BE2C (cell line): ENCODE measurements at regions not wholly inside any gene's neighbourhood (a gene's known extent, or its start where the extent isn't known, plus 50 kb on each side); places are given as distances from the start of the nearest gene placed in this dataset.

Experiments used
- DNase-seq: peaks from one replicate; pipeline ENCODE4 v3.0.0-alpha.2; 2020
- H3K27me3 ChIP-seq: fragments of 250-450 bp; sonication (Bioruptor Pico); 2 replicates; pipeline ENCODE4 v1.5.1; 2020; ENCODE audit warnings: mild to moderate bottlenecking
- H3K36me3 ChIP-seq: fragments of 250-450 bp; sonication (Bioruptor Pico); 2 replicates; pipeline ENCODE4 v1.5.1; 2020; ENCODE audit warnings: mild to moderate bottlenecking
- H3K4me1 ChIP-seq: fragments of 250-450 bp; sonication (Bioruptor Pico); 2 replicates; pipeline ENCODE4 v1.5.1; 2020
- H3K4me3 ChIP-seq: 2 replicates; pipeline ENCODE4 v1.5.1; 2011; ENCODE audit warnings: low read depth, low read length
- H3K9me3 ChIP-seq: fragments of 250-450 bp; sonication (Bioruptor Pico); 2 replicates; pipeline ENCODE4 v1.5.1; 2020
- TF ChIP-seq, protein P1 (sequence below): IDR thresholded peaks from 2 replicates; pipeline ENCODE4 v1.5.1; 2012; ENCODE audit warnings: mild to moderate bottlenecking, low read depth, low read length

DNA sequence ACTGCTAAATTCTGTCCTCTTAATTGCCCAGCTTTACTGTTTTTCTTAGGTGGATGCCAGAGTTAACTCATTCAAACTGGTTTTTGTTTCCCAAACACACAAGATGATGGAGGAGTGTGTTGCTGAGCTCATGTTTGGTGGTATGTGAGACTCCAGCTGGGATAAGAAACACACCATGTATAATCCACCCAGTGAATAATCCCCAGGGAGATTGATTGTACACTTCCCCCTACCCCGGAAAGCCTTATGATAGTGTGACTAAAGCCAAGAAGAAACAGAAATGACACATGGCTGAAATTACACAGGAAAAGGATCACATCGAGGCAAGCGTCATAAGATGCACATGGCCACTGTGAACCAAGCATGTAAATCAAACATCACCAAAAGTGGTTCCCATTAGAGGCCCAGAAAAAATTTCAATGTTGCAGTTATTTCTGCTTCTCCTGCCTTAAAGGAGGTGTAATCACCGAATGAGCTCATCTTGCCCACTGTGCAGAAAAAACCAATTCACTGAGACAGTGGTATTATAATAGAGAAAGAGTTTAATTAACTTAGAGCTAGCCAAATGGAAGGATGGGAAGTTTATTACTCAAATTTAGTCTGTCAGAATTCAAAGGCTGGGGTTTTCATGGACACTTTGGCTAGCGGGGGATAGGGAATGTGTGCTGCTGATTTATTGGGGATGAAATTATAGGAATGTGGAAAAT, 56.7 kb upstream of the MAGI1 start:
- no peak overlapping the region for H3K4me3 ChIP-seq
- H3K27me3 ChIP-seq: no peaks in the 10 kb centered on the region
- no peaks in the 10 kb centered on the region for H3K9me3 ChIP-seq
- DNase-seq: no peak
- TF ChIP-seq, protein P1, sequence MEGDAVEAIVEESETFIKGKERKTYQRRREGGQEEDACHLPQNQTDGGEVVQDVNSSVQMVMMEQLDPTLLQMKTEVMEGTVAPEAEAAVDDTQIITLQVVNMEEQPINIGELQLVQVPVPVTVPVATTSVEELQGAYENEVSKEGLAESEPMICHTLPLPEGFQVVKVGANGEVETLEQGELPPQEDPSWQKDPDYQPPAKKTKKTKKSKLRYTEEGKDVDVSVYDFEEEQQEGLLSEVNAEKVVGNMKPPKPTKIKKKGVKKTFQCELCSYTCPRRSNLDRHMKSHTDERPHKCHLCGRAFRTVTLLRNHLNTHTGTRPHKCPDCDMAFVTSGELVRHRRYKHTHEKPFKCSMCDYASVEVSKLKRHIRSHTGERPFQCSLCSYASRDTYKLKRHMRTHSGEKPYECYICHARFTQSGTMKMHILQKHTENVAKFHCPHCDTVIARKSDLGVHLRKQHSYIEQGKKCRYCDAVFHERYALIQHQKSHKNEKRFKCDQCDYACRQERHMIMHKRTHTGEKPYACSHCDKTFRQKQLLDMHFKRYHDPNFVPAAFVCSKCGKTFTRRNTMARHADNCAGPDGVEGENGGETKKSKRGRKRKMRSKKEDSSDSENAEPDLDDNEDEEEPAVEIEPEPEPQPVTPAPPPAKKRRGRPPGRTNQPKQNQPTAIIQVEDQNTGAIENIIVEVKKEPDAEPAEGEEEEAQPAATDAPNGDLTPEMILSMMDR: no peak
- H3K4me1 ChIP-seq: no peaks in the 10 kb centered on the region
- H3K36me3 ChIP-seq: no peaks in the 10 kb centered on the region

DNA sequence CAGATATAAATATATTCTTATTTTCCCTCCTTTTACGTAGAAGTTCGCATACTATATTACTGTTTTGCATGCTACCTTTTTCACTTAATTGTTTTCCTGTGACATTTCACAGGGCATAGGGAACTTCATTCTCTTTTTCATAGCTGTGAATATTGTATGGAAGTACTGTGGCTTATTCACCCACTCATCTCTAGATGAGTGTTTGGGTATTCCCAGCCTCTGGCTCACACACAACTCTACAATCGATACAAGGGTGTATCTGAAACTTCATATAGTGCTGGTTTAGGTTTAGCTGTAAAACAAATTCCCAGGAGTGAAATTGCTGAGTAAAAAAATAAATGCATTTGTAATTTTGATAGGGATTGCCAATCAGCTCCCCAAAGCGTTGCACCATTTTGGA, 55.3 kb upstream of the MAGI1 start:
- no peak for DNase-seq
- TF ChIP-seq, protein P1: no peak
- H3K36me3 ChIP-seq: no peaks in the 10 kb centered on the region
- no peaks in the 10 kb centered on the region for H3K4me1 ChIP-seq
- H3K27me3 ChIP-seq: no peaks in the 10 kb centered on the region
- no peak overlapping the region for H3K4me3 ChIP-seq
- H3K9me3 ChIP-seq: no peaks in the 10 kb centered on the region

DNA sequence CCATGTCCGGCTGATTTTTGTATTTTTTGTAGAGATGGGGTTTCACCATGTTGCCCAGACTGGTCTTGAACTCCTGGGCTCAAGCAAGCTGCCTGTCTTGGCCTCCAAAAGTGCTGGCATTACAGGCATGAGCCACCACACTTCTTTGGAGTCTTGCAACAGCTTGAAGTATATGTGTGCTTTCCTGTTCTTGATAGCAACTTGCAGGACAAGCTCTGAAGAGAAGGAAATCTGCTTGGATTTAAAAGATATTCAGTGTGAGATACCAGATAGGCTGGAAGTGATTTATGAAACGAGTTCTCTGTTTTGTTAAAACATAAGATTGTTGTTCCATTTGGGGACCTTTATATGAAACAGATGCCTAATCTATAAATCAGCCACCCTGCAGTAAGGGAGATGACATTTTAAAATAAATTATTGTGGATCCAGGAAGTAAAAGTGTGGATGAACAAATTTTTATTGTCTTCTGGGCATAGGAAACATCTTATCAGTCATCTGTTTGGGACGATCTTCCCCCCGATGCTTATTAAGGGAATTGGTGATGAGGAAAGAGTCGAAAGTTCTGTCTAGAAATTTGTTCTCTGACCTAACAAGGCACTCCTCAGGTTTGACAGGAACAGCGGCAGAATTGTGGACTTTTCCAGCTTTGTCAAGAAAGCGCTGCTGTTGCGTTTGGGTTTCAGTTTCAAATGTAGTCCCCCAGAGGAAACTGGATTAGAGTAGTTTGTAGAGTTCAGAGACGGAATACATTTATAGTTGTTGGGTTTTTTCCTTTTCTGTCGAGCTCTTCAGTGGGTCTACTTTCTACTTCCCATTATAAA, 53.7 kb upstream of the MAGI1 start:
- no peak overlapping the region for H3K4me3 ChIP-seq
- DNase-seq: no peak
- no peaks in the 10 kb centered on the region for H3K9me3 ChIP-seq
- H3K4me1 ChIP-seq: no peaks in the 10 kb centered on the region
- no peaks in the 10 kb centered on the region for H3K27me3 ChIP-seq
- TF ChIP-seq, protein P1: no peak
- no peaks in the 10 kb centered on the region for H3K36me3 ChIP-seq
